SU-DHL-6 (cell line): ENCODE measurements at regions not wholly inside any gene's neighbourhood (a gene's known extent, or its start where the extent isn't known, plus 50 kb on each side); places are given as distances from the start of the nearest gene placed in this dataset.

Experiments used
- CTCF ChIP-seq: fragments of 200-600 bp; sonication (generic); IDR thresholded peaks from one replicate; pipeline ENCODE4 v1.5.1; 2017; ENCODE audit warnings: antibody characterized with exemption, mild to moderate bottlenecking, low read length, moderate library complexity; ENCODE audit not compliant: insufficient read depth, poor library complexity, severe bottlenecking
- EZH2phosphoT487 ChIP-seq: fragments of 200-600 bp; sonication (generic), shearing (Covaris generic); conservative IDR thresholded peaks from 2 replicates; pipeline ENCODE4 v1.6.1; 2018; ENCODE audit warnings: mild to moderate bottlenecking, antibody characterized with exemption, low read length, moderate library complexity, mixed read lengths

GRCh38 chr4:125529071-125529470, 214.3 kb downstream of the FAT4 start:
- TF ChIP-seq CTCF (no peak), EZH2phosphoT487 (no peak)
